ENCODE measurements at regions not wholly inside any gene's neighbourhood (a gene's known extent, or its start where the extent isn't known, plus 50 kb on each side); places are given as distances from the start of the nearest gene placed in this dataset.

- TF ChIP-seq CTCF (IDR thresholded peaks at IDR 0.05) (no peak), POLR2AphosphoS5 (IDR thresholded peaks at IDR 0.05; ENCODE audit: low read depth, low read length) (no peak), SIN3A (IDR thresholded peaks at IDR 0.05; ENCODE audit: borderline replicate concordance, insufficient read depth, low read depth, low read length) (no peak), TCF7L2 (IDR thresholded peaks at IDR 0.05; ENCODE audit: low read depth, low read length) (no peak)
- TF ChIP-seq, protein P1, sequence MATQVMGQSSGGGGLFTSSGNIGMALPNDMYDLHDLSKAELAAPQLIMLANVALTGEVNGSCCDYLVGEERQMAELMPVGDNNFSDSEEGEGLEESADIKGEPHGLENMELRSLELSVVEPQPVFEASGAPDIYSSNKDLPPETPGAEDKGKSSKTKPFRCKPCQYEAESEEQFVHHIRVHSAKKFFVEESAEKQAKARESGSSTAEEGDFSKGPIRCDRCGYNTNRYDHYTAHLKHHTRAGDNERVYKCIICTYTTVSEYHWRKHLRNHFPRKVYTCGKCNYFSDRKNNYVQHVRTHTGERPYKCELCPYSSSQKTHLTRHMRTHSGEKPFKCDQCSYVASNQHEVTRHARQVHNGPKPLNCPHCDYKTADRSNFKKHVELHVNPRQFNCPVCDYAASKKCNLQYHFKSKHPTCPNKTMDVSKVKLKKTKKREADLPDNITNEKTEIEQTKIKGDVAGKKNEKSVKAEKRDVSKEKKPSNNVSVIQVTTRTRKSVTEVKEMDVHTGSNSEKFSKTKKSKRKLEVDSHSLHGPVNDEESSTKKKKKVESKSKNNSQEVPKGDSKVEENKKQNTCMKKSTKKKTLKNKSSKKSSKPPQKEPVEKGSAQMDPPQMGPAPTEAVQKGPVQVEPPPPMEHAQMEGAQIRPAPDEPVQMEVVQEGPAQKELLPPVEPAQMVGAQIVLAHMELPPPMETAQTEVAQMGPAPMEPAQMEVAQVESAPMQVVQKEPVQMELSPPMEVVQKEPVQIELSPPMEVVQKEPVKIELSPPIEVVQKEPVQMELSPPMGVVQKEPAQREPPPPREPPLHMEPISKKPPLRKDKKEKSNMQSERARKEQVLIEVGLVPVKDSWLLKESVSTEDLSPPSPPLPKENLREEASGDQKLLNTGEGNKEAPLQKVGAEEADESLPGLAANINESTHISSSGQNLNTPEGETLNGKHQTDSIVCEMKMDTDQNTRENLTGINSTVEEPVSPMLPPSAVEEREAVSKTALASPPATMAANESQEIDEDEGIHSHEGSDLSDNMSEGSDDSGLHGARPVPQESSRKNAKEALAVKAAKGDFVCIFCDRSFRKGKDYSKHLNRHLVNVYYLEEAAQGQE (IDR thresholded peaks at IDR 0.05; ENCODE audit: insufficient read depth in 1 of 2, low read depth in 2 of 2, low read length in 1 of 2), result no peak
Measured at GRCh38 chr3:189119950-189120349, 51.8 kb upstream of the TPRG1 start.
